ENCODE measurements at regions not wholly inside any gene's neighbourhood (a gene's known extent, or its start where the extent isn't known, plus 50 kb on each side); places are given as distances from the start of the nearest gene placed in this dataset.

DNA sequence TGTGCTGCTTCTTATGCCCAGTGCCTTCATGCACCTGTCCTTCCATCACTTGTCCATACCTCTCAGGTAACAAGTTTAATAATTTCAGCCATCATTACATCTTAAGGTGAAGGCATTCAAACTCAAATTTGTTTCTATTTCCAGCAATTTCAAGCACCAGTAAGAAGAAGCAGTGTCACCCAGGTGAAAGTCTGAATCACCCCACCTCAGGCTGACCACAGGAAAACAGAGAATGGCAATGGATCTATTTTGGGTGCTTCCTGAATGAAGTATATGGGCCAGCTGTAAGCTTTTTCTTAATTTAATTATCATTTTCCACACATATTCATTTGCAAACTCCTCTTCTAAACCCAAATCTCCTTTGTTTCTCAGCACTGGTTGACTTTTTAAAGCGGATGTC lies 372.7 kb upstream of the SOX11 start:
- ATAC-seq (ENCODE audit: insufficient number of reproducible peaks, low FRiP score, low read depth) (no peak), DNase-seq (ENCODE audit: low spot score) (no peak)
- no peaks in the 10 kb centered on the region for H3K4me1 ChIP-seq (ENCODE audit: control insufficient read depth in 1 of 2, low read depth in 2 of 2)
- TF ChIP-seq, protein P1, sequence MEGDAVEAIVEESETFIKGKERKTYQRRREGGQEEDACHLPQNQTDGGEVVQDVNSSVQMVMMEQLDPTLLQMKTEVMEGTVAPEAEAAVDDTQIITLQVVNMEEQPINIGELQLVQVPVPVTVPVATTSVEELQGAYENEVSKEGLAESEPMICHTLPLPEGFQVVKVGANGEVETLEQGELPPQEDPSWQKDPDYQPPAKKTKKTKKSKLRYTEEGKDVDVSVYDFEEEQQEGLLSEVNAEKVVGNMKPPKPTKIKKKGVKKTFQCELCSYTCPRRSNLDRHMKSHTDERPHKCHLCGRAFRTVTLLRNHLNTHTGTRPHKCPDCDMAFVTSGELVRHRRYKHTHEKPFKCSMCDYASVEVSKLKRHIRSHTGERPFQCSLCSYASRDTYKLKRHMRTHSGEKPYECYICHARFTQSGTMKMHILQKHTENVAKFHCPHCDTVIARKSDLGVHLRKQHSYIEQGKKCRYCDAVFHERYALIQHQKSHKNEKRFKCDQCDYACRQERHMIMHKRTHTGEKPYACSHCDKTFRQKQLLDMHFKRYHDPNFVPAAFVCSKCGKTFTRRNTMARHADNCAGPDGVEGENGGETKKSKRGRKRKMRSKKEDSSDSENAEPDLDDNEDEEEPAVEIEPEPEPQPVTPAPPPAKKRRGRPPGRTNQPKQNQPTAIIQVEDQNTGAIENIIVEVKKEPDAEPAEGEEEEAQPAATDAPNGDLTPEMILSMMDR (IDR thresholded peaks at IDR 0.05) = no peak
- no peak overlapping the region for H3K27ac ChIP-seq
- no peak overlapping the region for H3K4me3 ChIP-seq
- H3K36me3 ChIP-seq = no peaks in the 10 kb centered on the region
- H3K27me3 ChIP-seq (replicated peaks; ENCODE audit: insufficient read depth) = no peaks in the 10 kb centered on the region
- no peaks in the 10 kb centered on the region for H3K9me3 ChIP-seq

DNA sequence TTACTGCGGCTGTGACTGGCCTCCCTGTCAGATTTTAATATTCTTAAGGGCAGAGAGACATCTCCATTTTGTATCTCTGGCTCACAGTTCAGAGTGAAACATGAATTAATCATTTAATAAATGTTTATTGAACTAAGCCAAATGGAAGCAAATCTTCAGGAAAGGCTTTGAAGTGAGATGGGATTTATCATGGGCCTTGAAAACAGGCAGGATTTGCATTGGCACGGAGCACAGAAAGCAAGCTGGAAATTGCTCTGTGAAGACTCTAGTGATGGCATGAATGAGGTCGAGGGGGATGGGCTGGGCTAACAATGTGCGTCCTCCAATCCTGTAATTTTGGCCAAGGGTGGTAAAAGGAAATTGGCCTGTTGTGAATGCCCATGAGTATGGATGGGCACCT lies 369.8 kb upstream of the SOX11 start:
- H3K4me3 ChIP-seq = no peak overlapping the region
- H3K4me1 ChIP-seq (ENCODE audit: control insufficient read depth in 1 of 2, low read depth in 2 of 2) = no peaks in the 10 kb centered on the region
- H3K36me3 ChIP-seq = no peaks in the 10 kb centered on the region
- DNase-seq (ENCODE audit: low spot score) = no peak
- ATAC-seq (ENCODE audit: insufficient number of reproducible peaks, low FRiP score, low read depth) = no peak
- H3K9me3 ChIP-seq = no peaks in the 10 kb centered on the region
- no peaks in the 10 kb centered on the region for H3K27me3 ChIP-seq (replicated peaks; ENCODE audit: insufficient read depth)
- TF ChIP-seq, protein P1 (IDR thresholded peaks at IDR 0.05) = no peak
- H3K27ac ChIP-seq = no peak overlapping the region

DNA sequence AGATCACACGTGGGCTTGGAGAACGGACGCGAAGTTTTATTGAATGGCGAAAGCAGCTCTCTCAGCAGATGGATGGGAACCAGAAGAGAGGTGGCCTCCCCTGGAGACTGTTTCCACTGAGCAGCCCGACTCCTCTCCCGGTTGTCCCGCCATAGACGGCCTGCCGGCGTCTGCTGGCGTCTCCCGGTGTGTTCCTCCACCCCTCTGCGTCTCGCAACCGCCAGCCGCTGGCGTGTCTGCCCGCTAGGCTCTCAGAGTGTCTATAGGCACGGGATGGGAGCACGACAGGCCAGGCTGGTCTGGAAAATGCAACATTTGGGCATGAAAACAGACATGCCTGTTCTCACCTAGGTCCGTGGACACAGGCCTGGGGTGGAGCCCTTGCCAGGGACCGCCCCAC lies 366.7 kb upstream of the SOX11 start:
- Histone ChIP-seq H3K36me3 (no peaks in the 10 kb centered on the region), H3K4me3 (no peak overlapping the region), H3K9me3 (no peaks in the 10 kb centered on the region), H3K4me1 (ENCODE audit: control insufficient read depth in 1 of 2, low read depth in 2 of 2) (no peaks in the 10 kb centered on the region), H3K27ac (no peak overlapping the region), H3K27me3 (replicated peaks; ENCODE audit: insufficient read depth) (no peaks in the 10 kb centered on the region)
- no peak for ATAC-seq (ENCODE audit: insufficient number of reproducible peaks, low FRiP score, low read depth)
- DNase-seq (ENCODE audit: low spot score) = no peak
- TF ChIP-seq, protein P1 (IDR thresholded peaks at IDR 0.05) = no peak

DNA sequence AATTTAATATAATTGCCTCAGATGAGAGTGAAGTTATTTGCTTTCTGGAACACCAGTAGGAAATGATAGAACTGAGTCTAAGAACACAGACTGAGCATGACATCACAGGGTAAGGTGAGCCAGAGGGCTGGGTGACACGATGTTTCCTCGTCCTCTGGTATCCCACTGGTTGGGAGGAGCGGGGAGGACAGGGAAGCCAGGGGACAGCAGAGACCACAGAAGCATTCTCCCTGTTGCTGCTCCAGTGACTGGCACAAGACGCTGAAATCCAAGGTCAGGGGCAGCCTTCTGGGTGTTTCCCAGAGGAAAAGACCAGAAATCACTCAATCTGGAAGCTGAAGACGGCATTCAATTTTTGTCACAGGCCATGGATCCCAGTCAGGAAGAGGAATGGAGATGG lies 363.4 kb upstream of the SOX11 start:
- ATAC-seq (ENCODE audit: insufficient number of reproducible peaks, low FRiP score, low read depth) (no peak), DNase-seq (ENCODE audit: low spot score) (no peak)
- TF ChIP-seq, protein P1 (IDR thresholded peaks at IDR 0.05) = no peak
- no peak overlapping the region for H3K27ac ChIP-seq
- H3K9me3 ChIP-seq = no peaks in the 10 kb centered on the region
- H3K36me3 ChIP-seq = no peaks in the 10 kb centered on the region
- no peak overlapping the region for H3K4me3 ChIP-seq
- H3K4me1 ChIP-seq (ENCODE audit: control insufficient read depth in 1 of 2, low read depth in 2 of 2) = no peaks in the 10 kb centered on the region
- H3K27me3 ChIP-seq (replicated peaks; ENCODE audit: insufficient read depth) = no peaks in the 10 kb centered on the region

DNA sequence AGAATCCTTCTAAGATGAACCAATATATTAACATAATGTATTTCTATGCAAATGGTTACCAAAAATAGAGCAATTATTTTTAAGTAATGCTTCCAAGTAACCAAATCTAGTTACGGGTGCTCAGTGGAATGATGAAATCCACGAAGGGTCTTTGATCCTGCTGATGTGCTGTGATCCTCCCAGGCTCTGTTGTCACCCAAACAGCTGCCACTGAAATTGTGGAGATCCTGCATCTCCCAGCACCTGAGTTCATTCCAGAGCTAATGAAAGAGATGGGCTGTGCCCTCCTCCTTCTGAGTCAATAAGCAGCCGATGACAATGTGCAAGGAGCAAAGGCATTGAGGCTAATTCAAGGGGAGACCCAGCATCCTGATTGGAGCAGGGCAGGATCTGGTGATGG lies 362.4 kb upstream of the SOX11 start:
- DNase-seq (ENCODE audit: low spot score) = no peak
- Histone ChIP-seq H3K4me3 (no peak overlapping the region), H3K36me3 (no peaks in the 10 kb centered on the region), H3K27me3 (replicated peaks; ENCODE audit: insufficient read depth) (no peaks in the 10 kb centered on the region), H3K9me3 (no peaks in the 10 kb centered on the region), H3K4me1 (ENCODE audit: control insufficient read depth in 1 of 2, low read depth in 2 of 2) (no peaks in the 10 kb centered on the region), H3K27ac (no peak overlapping the region)
- TF ChIP-seq, protein P1 (IDR thresholded peaks at IDR 0.05) = no peak
- no peak for ATAC-seq (ENCODE audit: insufficient number of reproducible peaks, low FRiP score, low read depth)

All from thoracic aorta (tissue), 2 donors.